Large intestine (tissue), 3 donors: ENCODE measurements at regions not wholly inside any gene's neighbourhood (a gene's known extent, or its start where the extent isn't known, plus 50 kb on each side); places are given as distances from the start of the nearest gene placed in this dataset.

Experiments used
- DNase-seq, 2 donors: peaks; one replicate each; pipeline versions ENCODE4 v3.0.0 to v3.0.0-alpha.2; 2013
- H3K27ac ChIP-seq: one replicate; pipeline ENCODE4 v1.5.1; 2013; ENCODE audit warnings: low read length
- H3K27me3 ChIP-seq: 2 replicates; pipeline ENCODE4 v1.6.1; 2013; ENCODE audit warnings: low read length; ENCODE audit not compliant: control insufficient read depth, insufficient read depth
- H3K36me3 ChIP-seq: 2 replicates; pipeline ENCODE4 v1.6.1; 2013; ENCODE audit warnings: low read length; ENCODE audit not compliant: control insufficient read depth, insufficient read depth
- H3K4me1 ChIP-seq: one replicate; pipeline ENCODE4 v1.6.1; 2013; ENCODE audit warnings: low read length; ENCODE audit not compliant: control insufficient read depth, insufficient read depth
- H3K4me3 ChIP-seq: one replicate; pipeline ENCODE4 v1.5.1; 2013; ENCODE audit warnings: low read length
- H3K9me3 ChIP-seq: one replicate; pipeline ENCODE4 v1.6.1; 2013; ENCODE audit warnings: mild to moderate bottlenecking, low read depth, low read length, moderate library complexity; ENCODE audit not compliant: control insufficient read depth
- WGBS: methylation state at CpG from one replicate; pipeline ENCODE4 v1.1.5; 2013; ENCODE audit warnings: low lambda C conversion rate; ENCODE audit not compliant: insufficient coverage; 5-methylcytosine and 5-hydroxymethylcytosine counted together

DNA sequence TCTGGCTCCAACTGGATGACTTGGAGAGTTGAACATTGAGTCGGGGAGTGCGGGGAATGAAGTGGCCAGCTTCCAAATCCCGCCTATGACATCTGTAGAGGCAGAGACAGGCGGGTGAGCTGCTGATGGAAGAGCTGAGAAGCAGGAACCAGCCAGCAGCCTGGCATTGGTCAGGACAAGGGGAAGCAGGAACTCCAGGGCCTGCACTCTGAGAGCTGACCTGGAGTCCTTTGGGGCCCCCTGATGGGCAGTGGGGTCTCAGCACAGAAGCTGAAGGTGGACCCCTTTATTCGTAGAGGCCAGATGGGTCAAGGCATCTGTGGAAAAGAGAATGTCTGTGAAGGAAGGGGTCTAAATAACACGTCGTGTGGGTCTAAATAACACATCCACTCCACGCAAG, 57.0 kb downstream of the SEC61G start:
- WGBS = no CpG with 5 or more reads among the region's 8 CpGs
- Histone ChIP-seq H3K36me3 (no peaks in the 10 kb centered on the region), H3K4me3 (no peak overlapping the region), H3K4me1 (no peaks in the 10 kb centered on the region), H3K27me3 (no peaks in the 10 kb centered on the region), H3K27ac (no peak overlapping the region), H3K9me3 (no peaks in the 10 kb centered on the region)
- no peak for DNase-seq

DNA sequence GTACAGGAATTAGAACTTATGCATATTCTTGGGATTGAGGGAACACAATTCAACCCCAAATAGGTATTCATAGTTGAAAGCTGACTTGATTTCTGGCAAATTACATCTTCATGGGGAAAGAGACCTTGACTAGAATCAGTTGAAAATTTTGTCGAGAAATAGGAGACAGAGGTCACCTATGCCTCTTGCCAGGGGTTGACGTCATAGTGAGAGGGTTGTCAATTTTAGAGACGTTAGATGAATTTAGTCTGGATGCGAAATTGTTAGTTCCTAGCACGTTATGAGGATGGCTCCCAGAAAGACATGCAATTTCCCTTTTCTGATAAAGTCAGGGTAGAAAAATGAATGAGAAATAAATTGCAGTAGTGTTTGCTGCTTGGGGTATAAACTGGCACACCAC, 59.3 kb downstream of the SEC61G start:
- H3K27ac ChIP-seq = no peak overlapping the region
- no peak overlapping the region for H3K4me3 ChIP-seq
- H3K4me1 ChIP-seq = no peaks in the 10 kb centered on the region
- H3K36me3 ChIP-seq = no peaks in the 10 kb centered on the region
- H3K9me3 ChIP-seq = no peaks in the 10 kb centered on the region
- DNase-seq = no peak
- 87% methylated on average over 3 of the region's 5 CpGs for WGBS
- no peaks in the 10 kb centered on the region for H3K27me3 ChIP-seq

DNA sequence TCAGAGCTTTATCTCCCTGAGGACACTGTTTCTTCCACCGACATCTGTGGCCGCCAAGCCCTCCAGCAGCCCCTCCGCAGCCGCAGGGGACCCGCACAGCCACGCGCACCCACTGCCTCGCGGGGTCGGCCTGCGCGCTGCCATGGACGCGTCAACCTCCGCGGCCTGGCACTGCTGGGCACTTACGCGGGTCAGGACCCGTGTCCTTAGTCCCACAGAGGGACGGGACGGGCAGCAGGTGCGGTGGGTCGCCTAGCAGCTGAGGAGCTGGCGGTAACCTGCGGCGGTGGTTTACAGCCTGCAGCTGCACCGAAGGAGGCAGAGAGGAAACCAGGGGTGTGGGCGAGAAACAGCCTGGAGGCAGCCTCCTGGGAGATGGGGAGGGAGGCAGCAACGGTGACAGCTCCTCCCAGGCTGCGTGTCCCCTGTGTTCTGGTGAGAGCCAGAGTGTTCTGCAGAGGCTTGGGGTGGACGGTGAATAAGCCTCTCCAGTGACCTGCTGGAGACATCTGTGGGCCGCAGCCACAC, 61.3 kb downstream of the SEC61G start:
- WGBS = no CpG with 5 or more reads among the region's 32 CpGs
- Histone ChIP-seq H3K4me3 (no peak overlapping the region), H3K27ac (no peak overlapping the region), H3K27me3 (no peaks in the 10 kb centered on the region), H3K4me1 (no peaks in the 10 kb centered on the region), H3K9me3 (no peaks in the 10 kb centered on the region), H3K36me3 (no peaks in the 10 kb centered on the region)
- DNase-seq = no peak

DNA sequence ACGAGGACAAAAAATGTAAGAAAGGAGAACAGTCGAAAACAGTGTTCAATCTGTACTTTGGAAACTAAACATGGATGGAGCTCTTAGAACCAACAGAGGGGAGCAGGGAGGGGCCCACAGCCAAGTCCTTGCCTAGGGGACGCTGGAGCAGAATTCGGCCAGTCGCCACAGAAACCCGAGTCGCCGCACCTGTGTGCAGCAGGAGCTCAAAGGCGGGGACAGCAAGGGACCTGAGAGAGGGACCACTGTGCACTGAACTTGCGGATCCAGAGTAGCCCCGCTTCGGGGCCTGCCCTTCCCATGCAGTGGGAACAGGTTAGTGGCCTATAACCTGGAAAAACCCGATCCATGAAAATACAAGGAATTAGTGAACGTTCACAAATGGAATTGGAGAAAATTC, 68.1 kb downstream of the SEC61G start:
- H3K36me3 ChIP-seq = no peaks in the 10 kb centered on the region
- H3K9me3 ChIP-seq = no peaks in the 10 kb centered on the region
- no peaks in the 10 kb centered on the region for H3K4me1 ChIP-seq
- 100% methylated on average over 1 of the region's 14 CpGs for WGBS
- no peak overlapping the region for H3K4me3 ChIP-seq
- no peaks in the 10 kb centered on the region for H3K27me3 ChIP-seq
- DNase-seq = no peak
- no peak overlapping the region for H3K27ac ChIP-seq

DNA sequence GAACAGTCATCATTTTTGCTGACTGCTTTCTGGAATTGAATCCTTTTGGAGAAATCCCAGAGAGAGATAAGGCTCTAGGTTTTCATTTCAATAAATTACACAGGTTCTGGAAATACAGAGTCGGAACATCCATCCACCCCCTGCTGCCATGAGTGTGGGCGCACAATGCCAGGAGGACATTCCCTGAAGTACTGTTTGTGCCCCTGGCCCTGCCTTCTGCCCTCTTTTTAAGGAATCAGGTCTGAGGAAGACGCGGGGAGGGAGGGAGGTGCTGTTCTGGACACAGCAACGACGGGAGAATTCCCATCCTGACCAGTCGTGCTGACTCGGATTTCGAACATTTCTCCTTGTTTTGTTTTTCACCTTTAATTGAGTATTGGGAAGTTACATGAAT, 69.0 kb downstream of the SEC61G start:
- WGBS = 95% methylated on average over 4 of the region's 9 CpGs
- no peaks in the 10 kb centered on the region for H3K4me1 ChIP-seq
- DNase-seq = no peak
- H3K27ac ChIP-seq = no peak overlapping the region
- no peaks in the 10 kb centered on the region for H3K9me3 ChIP-seq
- no peak overlapping the region for H3K4me3 ChIP-seq
- no peaks in the 10 kb centered on the region for H3K27me3 ChIP-seq
- H3K36me3 ChIP-seq = no peaks in the 10 kb centered on the region

DNA sequence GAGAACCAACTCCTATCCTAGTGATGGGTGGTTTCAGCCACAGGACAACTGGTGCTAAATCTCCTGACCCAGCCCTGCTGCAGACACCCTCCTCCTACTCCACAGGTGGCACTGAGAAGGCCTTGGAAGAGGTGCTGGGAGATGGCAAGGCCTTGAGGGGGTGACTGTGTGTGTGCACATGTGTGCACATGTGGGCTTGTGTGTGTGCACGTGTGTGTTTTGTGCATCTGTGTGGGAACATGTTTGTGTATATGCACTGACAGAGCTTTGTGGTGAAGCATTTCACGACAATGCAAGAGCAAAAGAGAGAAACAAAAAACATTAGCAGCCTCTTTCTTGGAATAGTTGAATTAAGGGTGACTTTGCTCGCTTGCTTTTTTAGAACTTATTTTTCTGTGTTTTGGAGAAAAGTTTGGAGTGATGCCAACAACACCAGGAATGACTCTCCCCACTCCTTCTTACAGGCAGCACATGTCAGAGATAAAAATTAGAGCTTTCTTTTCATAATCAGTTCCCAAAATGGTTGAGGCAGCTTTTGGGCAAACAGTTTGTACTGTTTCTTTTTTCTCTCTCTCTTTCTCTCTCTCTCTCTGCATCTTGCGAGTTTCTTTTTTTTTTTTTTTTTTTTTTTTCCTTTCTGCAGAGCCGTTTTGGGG, 69.5 kb downstream of the SEC61G start:
- H3K36me3 ChIP-seq = no peaks in the 10 kb centered on the region
- H3K4me3 ChIP-seq = no peak overlapping the region
- H3K27me3 ChIP-seq = no peaks in the 10 kb centered on the region
- no peaks in the 10 kb centered on the region for H3K4me1 ChIP-seq
- no peaks in the 10 kb centered on the region for H3K9me3 ChIP-seq
- no CpG with 5 or more reads among the region's 5 CpGs for WGBS
- DNase-seq = no peak
- H3K27ac ChIP-seq = no peak overlapping the region

DNA sequence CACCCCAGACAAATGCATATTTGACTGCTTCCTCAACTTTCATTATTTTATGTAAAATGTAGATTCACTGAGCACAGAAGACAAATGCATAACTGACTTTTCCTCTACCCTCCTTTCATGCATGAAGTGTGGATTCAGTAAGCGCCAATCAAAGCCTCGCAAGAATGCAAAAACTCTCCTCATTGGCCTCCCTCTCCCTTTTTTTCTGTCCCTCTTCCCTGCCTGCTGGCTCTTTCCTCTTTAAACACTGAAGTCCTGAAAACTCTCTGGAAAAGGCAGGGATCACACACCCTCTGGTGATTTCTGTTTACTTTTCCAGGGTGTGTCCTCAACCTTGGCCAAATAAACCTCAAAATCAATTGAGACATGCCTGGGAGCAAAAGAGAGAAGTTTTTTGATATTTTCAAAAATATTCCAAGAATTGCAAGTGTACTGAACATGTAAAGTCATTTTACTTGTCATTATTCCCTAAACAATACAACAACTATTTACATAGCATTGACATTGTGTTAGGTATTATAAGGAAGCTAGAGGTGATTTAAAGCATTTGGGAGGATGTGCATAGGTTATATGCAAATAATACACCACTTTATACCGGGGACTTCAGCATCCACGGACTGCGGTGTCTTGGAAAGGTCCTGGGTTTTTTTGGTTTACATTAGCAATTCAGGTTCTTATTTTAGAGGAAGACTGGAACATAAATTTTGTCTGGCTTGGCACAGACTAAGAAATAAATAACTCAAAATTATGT, 71.4 kb downstream of the SEC61G start:
- Histone ChIP-seq H3K4me1 (no peaks in the 10 kb centered on the region), H3K9me3 (no peaks in the 10 kb centered on the region), H3K4me3 (no peak overlapping the region), H3K27me3 (no peaks in the 10 kb centered on the region), H3K27ac (no peak overlapping the region), H3K36me3 (no peaks in the 10 kb centered on the region)
- 100% methylated on average over 1 of the region's 5 CpGs for WGBS
- DNase-seq = no peak

DNA sequence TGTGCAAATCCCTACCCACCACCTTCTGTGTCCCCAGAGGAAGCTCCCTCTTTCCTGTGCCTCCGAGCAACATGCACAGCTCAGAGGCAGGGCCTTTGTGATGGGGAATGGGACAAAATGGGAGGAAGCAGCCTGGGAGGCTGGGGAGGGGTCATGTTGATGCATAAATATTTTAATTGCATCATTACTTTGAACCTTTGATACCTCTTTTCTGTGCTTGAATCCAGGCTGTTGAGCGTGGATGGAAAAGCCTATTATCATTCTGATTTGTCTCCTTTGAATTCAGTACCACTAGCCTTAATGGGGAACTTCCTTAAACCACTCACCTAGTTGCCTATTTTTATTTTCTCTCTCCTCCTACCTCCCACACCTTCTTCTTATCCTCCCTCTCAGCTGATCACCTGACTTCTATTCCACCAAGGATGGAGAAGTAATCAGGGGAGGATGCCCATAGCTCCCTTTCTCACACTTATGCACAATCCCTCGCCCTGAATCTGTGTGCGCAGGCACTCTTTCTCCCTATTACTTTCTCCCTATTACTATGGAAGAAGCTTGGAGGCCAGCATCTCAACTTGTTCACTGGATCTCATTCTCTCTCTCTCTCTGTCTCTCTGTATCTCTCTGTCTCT, 78.5 kb downstream of the SEC61G start:
- Histone ChIP-seq H3K4me3 (no peak overlapping the region), H3K4me1 (no peaks in the 10 kb centered on the region), H3K27ac (no peak overlapping the region), H3K9me3 (no peaks in the 10 kb centered on the region), H3K36me3 (no peaks in the 10 kb centered on the region), H3K27me3 (no peaks in the 10 kb centered on the region)
- WGBS = 75% methylated on average over 1 of the region's 4 CpGs
- no peak for DNase-seq

DNA sequence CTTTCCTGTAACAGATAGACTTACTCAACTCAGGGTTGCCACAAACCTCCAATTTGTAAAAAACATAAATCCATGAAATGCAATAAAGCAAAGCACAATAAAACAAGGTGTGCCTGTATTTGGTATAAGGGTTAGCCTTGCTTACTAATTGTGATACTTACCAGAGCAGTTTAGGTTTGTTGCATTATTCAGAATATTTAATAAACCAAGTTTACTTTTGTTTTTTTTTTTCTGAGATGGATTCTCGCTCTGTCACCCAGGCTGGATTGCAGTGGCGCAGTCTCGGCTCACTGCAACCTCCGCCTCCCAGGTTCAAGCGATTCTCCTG, 79.6 kb downstream of the SEC61G start:
- no peak for DNase-seq
- H3K4me3 ChIP-seq = no peak overlapping the region
- 88% methylated on average over 3 of the region's 5 CpGs for WGBS
- no peaks in the 10 kb centered on the region for H3K27me3 ChIP-seq
- no peaks in the 10 kb centered on the region for H3K36me3 ChIP-seq
- no peaks in the 10 kb centered on the region for H3K9me3 ChIP-seq
- no peaks in the 10 kb centered on the region for H3K4me1 ChIP-seq
- H3K27ac ChIP-seq = no peak overlapping the region

DNA sequence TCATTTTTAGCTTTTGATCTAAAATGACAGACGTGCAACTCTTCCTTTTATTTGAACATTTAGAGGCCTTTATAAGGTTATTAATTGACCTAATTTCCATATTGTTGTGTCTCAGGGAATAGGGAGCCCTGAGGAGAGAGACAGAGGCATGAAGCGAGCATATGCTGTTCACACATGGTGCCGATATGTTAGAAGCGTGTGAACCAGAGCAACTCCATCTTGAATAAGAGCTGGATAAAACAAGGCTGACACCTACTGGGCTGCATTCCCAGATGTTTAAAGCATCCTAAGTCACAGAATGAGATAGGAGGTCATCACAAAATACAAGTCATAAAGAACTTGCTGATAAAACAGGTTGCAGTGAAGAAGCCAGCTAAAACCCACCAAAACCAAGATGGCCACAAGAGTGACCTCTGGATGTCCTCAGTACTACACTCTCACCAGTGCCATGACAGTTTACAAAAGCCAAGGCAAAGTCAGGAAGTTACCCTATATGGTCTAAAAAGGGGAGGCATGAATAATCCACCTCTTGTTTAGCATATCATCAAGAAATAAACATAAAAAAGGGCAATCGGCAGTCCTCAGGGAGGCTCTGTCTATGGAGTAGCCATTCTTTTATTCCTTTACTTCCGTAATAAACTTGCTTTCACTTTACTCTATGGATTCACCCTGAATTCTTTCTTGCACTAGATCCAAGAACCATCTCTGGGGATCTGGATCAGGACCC, 80.1 kb downstream of the SEC61G start:
- Histone ChIP-seq H3K36me3 (no peaks in the 10 kb centered on the region), H3K9me3 (no peaks in the 10 kb centered on the region), H3K27ac (no peak overlapping the region), H3K4me1 (no peaks in the 10 kb centered on the region), H3K4me3 (no peak overlapping the region), H3K27me3 (no peaks in the 10 kb centered on the region)
- WGBS = 100% methylated on average over 2 of the region's 6 CpGs
- no peak for DNase-seq
